ENCODE measurements at regions not wholly inside any gene's neighbourhood (a gene's known extent, or its start where the extent isn't known, plus 50 kb on each side); places are given as distances from the start of the nearest gene placed in this dataset.

DNA sequence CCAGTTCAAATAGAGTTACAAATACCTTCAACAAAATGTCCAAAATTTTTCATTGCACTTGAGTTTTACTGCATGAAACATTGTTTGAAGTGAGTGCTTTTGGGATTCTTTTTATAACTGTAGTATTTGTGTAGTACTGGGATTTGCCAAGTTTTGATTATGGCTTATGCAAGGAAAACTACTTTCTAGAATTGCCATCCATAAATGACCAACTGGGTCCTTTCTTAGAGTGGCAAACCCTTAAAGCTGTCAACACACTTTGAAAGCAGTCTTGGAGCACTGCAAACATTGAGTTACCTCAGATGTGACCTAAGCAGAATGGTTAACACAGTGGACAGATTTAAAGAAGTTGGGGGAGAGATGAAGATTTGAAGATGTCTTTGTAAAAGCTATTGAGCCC, 379.6 kb upstream of the ZNF608 start:
- DNase-seq (ENCODE audit: low spot score) = no peak
- in situ Hi-C loops (cut with MboI; ENCODE audit: low sequenced_read_pairs, unreplicated experiment) = no loop called here
- TF ChIP-seq CTCF (IDR thresholded peaks at IDR 0.05; ENCODE audit: borderline replicate concordance, control extremely low read depth, extremely low read depth, insufficient read depth, missing control alignments) = no peak

GRCh38 chr5:125129151-125129806, 382.8 kb upstream of the ZNF608 start:
- in situ Hi-C loops (cut with MboI; ENCODE audit: low sequenced_read_pairs, unreplicated experiment) = no loop called here
- TF ChIP-seq CTCF (IDR thresholded peaks at IDR 0.05; ENCODE audit: borderline replicate concordance, control extremely low read depth, extremely low read depth, insufficient read depth, missing control alignments) = no peak
- DNase-seq (ENCODE audit: low spot score) = no peak

- in situ Hi-C loops (cut with MboI; ENCODE audit: low sequenced_read_pairs, unreplicated experiment) = no loop called here
- DNase-seq (ENCODE audit: low spot score) = no peak
- TF ChIP-seq CTCF (IDR thresholded peaks at IDR 0.05; ENCODE audit: borderline replicate concordance, control extremely low read depth, extremely low read depth, insufficient read depth, missing control alignments) = no peak
Observed at GRCh38 chr5:125130591-125130990, 384.2 kb upstream of the ZNF608 start.

DNA sequence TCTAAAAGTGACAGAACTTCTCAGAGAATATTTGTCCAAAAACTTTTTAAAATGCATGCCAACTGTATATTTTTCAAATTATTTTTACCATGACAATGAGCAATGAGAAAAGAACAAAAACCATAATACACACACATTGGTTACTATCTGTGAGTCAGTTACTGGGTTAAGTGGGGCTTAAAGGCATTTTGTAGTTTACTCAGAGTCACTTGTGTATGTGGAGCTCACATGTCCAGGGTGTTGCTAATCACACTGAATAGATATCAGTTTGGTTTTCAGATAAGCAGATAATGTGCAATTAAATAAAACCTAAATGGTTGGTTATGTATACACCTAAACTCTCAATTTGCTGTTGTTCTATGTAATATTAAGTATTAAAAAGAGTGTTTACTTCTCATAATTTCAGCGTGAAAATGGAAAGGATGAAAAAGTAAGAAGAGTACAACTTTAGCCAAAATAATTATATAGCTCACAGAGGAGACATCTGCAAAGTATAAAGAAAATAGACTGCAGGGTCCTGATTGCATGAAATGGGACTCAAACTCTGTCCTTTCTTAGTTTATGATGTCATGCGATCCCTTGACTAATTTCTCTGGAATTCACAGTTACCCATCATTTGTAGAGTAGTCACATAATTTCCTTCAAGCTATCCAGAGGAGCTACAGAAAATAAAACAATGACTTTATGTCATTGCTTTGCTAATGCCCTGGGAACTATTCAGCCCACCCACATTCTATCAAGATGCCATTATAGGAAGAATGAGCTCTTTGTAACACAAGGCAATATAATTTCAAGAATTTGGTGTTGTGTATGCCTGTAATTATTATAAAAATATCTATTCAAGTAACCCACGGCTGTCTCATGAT, 388.0 kb upstream of the ZNF608 start:
- in situ Hi-C loops (cut with MboI; ENCODE audit: low sequenced_read_pairs, unreplicated experiment) = no loop called here
- no peak for DNase-seq (ENCODE audit: low spot score)
- no peak for TF ChIP-seq CTCF (IDR thresholded peaks at IDR 0.05; ENCODE audit: borderline replicate concordance, control extremely low read depth, extremely low read depth, insufficient read depth, missing control alignments)

DNA sequence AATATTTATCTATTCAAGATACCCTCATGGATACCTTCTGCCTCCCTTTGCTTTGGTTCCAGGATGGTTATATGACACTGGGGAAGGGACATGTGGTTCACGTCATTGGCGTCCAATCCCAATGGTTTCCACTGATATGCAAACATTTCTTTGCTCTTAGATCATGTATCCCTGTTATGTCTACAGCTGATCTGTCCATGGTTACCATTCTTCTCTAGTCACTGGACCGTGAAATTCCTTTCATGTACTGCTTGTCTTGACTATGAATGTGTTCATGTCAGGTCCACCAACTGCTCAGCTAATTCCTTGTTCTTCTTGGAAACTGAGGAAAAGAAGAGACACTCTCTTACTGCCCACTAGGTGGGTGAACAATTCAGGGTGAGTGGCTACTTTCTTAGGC, 391.1 kb upstream of the ZNF608 start:
- in situ Hi-C loops (cut with MboI; ENCODE audit: low sequenced_read_pairs, unreplicated experiment) = no loop called here
- no peak for DNase-seq (ENCODE audit: low spot score)
- no peak for TF ChIP-seq CTCF (IDR thresholded peaks at IDR 0.05; ENCODE audit: borderline replicate concordance, control extremely low read depth, extremely low read depth, insufficient read depth, missing control alignments)

GRCh38 chr5:125138266-125138665, 391.8 kb upstream of the ZNF608 start:
- in situ Hi-C loops (cut with MboI; ENCODE audit: low sequenced_read_pairs, unreplicated experiment) = no loop called here
- DNase-seq (ENCODE audit: low spot score) = no peak
- no peak for TF ChIP-seq CTCF (IDR thresholded peaks at IDR 0.05; ENCODE audit: borderline replicate concordance, control extremely low read depth, extremely low read depth, insufficient read depth, missing control alignments)

Measured in GM13976 (cell line).